ENCODE measurements at regions not wholly inside any gene's neighbourhood (a gene's known extent, or its start where the extent isn't known, plus 50 kb on each side); places are given as distances from the start of the nearest gene placed in this dataset.

- H3K4me3 ChIP-seq (ENCODE audit: low read depth, low read length), result no peak overlapping the region
- no peak for TF ChIP-seq CTCF (IDR thresholded peaks at IDR 0.05; ENCODE audit: low read depth, low read length)
- in situ Hi-C loops (cut with HindIII; ENCODE audit: low sequenced_read_pairs), result no loop called here
- DNase-seq (ENCODE audit: low read depth, low spot score), result no peak
Measured at GRCh38 chr14:49480053-49480760, 106.0 kb downstream of the RPS29 start.

GRCh38 chr14:49479432-49479831 is 106.7 kb downstream of the RPS29 start:
- H3K4me3 ChIP-seq (ENCODE audit: low read depth, low read length), result no peak overlapping the region
- DNase-seq (ENCODE audit: low read depth, low spot score), result peak; percentile 10
- no peak for TF ChIP-seq CTCF (IDR thresholded peaks at IDR 0.05; ENCODE audit: low read depth, low read length)
- in situ Hi-C loops (cut with HindIII; ENCODE audit: low sequenced_read_pairs), result no loop called here

- in situ Hi-C loops (cut with HindIII; ENCODE audit: low sequenced_read_pairs), result no loop called here
- DNase-seq (ENCODE audit: low read depth, low spot score), result no peak
- H3K4me3 ChIP-seq (ENCODE audit: low read depth, low read length), result no peak overlapping the region
- TF ChIP-seq CTCF (IDR thresholded peaks at IDR 0.05; ENCODE audit: low read depth, low read length), result no peak
Measured at GRCh38 chr14:49478784-49479183, 107.4 kb downstream of the RPS29 start.

- DNase-seq (ENCODE audit: low read depth, low spot score), result no peak
- H3K4me3 ChIP-seq (ENCODE audit: low read depth, low read length), result no peak overlapping the region
- in situ Hi-C loops (cut with HindIII; ENCODE audit: low sequenced_read_pairs), result no loop called here
- TF ChIP-seq CTCF (IDR thresholded peaks at IDR 0.05; ENCODE audit: low read depth, low read length), result no peak
Measured at GRCh38 chr14:49467091-49467490, 119.1 kb downstream of the RPS29 start.

- H3K4me3 ChIP-seq (ENCODE audit: low read depth, low read length), result no peak overlapping the region
- in situ Hi-C loops (cut with HindIII; ENCODE audit: low sequenced_read_pairs), result no loop called here
- peak; percentile 24 for TF ChIP-seq CTCF (IDR thresholded peaks at IDR 0.05; ENCODE audit: low read depth, low read length)
- no peak for DNase-seq (ENCODE audit: low read depth, low spot score)
Measured at GRCh38 chr14:49464885-49465284, 121.3 kb downstream of the RPS29 start.

- no peak overlapping the region for H3K4me3 ChIP-seq (ENCODE audit: low read depth, low read length)
- in situ Hi-C loops (cut with HindIII; ENCODE audit: low sequenced_read_pairs), result no loop called here
- DNase-seq (ENCODE audit: low read depth, low spot score), result no peak
- TF ChIP-seq CTCF (IDR thresholded peaks at IDR 0.05; ENCODE audit: low read depth, low read length), result no peak
Measured at GRCh38 chr14:49463146-49463545, 123.0 kb downstream of the RPS29 start.
